SK-N-SH (cell line): ENCODE measurements at regions not wholly inside any gene's neighbourhood (a gene's known extent, or its start where the extent isn't known, plus 50 kb on each side); places are given as distances from the start of the nearest gene placed in this dataset.

Experiments used
- CTCF ChIA-PET: fragments of 300-600, 350-600 bp; formaldehyde crosslinking; extraction: SDS; loops from one replicate; lab custom pipeline; 2021; lab: Yijun Ruan, JAX
- POLR2A ChIA-PET: fragments of 350-600 bp; sonication (Branson Sonifier 250); formaldehyde crosslinking; extraction: SDS; loops from one replicate; lab custom pipeline; 2020; ENCODE audit warnings: antibody characterized with exemption, inconsistent platforms; lab: Yijun Ruan, JAX
- DNase-seq: peaks from one replicate; pipeline ENCODE4 v3.0.0; 2012
- H2AFZ ChIP-seq: fragments of 200-600 bp; sonication (generic); 2 replicates; pipeline ENCODE4 v1.8.1; 2016; ENCODE audit warnings: antibody characterized with exemption, mild to moderate bottlenecking, low read depth
- H3F3A ChIP-seq: fragments of 200-600 bp; sonication (generic); replicated peaks from 2 replicates; pipeline ENCODE3; 2016; ENCODE audit warnings: antibody characterized with exemption, mild to moderate bottlenecking; ENCODE audit not compliant: insufficient read depth
- H3K27ac ChIP-seq, 2 experiments: fragments of 200-500 bp in 1 of 2; fragments of 200-600 bp in 1 of 2; sonication (Bioruptor generic) in 1 of 2; sonication (generic), shearing (Covaris generic) in 1 of 2; 2 replicates each; pipeline versions ENCODE4 v1.5.1 to v1.6.1; 2014 to 2016; ENCODE audit warnings: low read depth in 2 of 2, inconsistent platforms in 1 of 2, low read length in 1 of 2, mild to moderate bottlenecking in 1 of 2, mixed read lengths in 1 of 2
- H3K27me3 ChIP-seq: fragments of 200-600 bp; sonication (generic), shearing (Covaris generic); 2 replicates; pipeline ENCODE4 v1.6.1; 2016; ENCODE audit warnings: mixed run types; ENCODE audit not compliant: insufficient read depth
- H3K36me3 ChIP-seq, 2 experiments: fragments of 200-500 bp in 1 of 2; fragments of 200-600 bp in 1 of 2; sonication (Bioruptor generic) in 1 of 2; sonication (generic) in 1 of 2; replicated peaks in 1 of 2; 2 replicates each; pipeline versions ENCODE3 to v1.5.1; 2014 to 2016; ENCODE audit warnings: low read length in 1 of 2, mild to moderate bottlenecking in 1 of 2; ENCODE audit not compliant: insufficient read depth in 2 of 2, control insufficient read depth in 1 of 2
- H3K4me1 ChIP-seq, 2 experiments: fragments of 200-500 bp in 1 of 2; fragments of 200-600 bp in 1 of 2; sonication (Bioruptor generic) in 1 of 2; sonication (generic), shearing (Covaris generic) in 1 of 2; 2 replicates each; pipeline versions ENCODE4 v1.5.1 to v1.6.1; 2014 to 2016; ENCODE audit warnings: low read depth in 1 of 2, low read length in 1 of 2, mixed run types in 1 of 2; ENCODE audit not compliant: insufficient read depth in 2 of 2, control insufficient read depth in 1 of 2
- H3K4me2 ChIP-seq: fragments of 200-600 bp; sonication (generic), shearing (Covaris generic); 2 replicates; pipeline ENCODE4 v1.6.1; 2017; ENCODE audit warnings: mixed run types
- H3K4me3 ChIP-seq, 2 experiments: fragments of 200-500 bp in 1 of 2; fragments of 200-600 bp in 1 of 2; sonication (Bioruptor generic) in 1 of 2; sonication (generic), shearing (Covaris generic) in 1 of 2; 2 replicates each; pipeline versions ENCODE4 v1.5.1 to v1.8.1; 2014 to 2016; ENCODE audit warnings: low read depth in 2 of 2, inconsistent platforms in 1 of 2, low read length in 1 of 2, mild to moderate bottlenecking in 1 of 2, mixed read lengths in 1 of 2, moderate library complexity in 1 of 2
- H3K79me2 ChIP-seq: fragments of 200-600 bp; sonication (generic); 2 replicates; pipeline ENCODE4 v1.8.1; 2017; ENCODE audit warnings: mild to moderate bottlenecking; ENCODE audit not compliant: insufficient read depth
- H3K9ac ChIP-seq: fragments of 200-600 bp; sonication (generic); 2 replicates; pipeline ENCODE4 v1.6.1; 2017; ENCODE audit warnings: mixed run types
- H3K9me2 ChIP-seq: fragments of 200-600 bp; sonication (generic); 2 replicates; pipeline ENCODE4 v1.6.1; 2017; ENCODE audit warnings: mixed run types
- H3K9me3 ChIP-seq: fragments of 200-600 bp; sonication (generic); 2 replicates; pipeline ENCODE4 v1.6.1; 2017; ENCODE audit warnings: mixed run types, mild to moderate bottlenecking, moderate library complexity
- H4K20me1 ChIP-seq: fragments of 200-600 bp; sonication (generic); 2 replicates; pipeline ENCODE4 v1.6.1; 2017; ENCODE audit warnings: mild to moderate bottlenecking, mixed run types; ENCODE audit not compliant: insufficient read depth
- FOXJ3 ChIP-seq: sonication (generic); formaldehyde crosslinking; IDR thresholded peaks from 2 replicates; pipeline ENCODE4 v1.5.1; 2020; ENCODE audit warnings: mild to moderate bottlenecking, missing genetic modification reagents
- FOXM1 ChIP-seq: IDR thresholded peaks from 2 replicates; pipeline ENCODE4 v1.4.0; 2012; ENCODE audit warnings: low read depth, mild to moderate bottlenecking
- GATA2 ChIP-seq: sonication (generic); formaldehyde crosslinking; IDR thresholded peaks from 2 replicates; pipeline ENCODE4 v1.5.0; 2020; ENCODE audit warnings: mild to moderate bottlenecking, missing genetic modification reagents
- JUND ChIP-seq: IDR thresholded peaks from 2 replicates; pipeline ENCODE4 v1.4.0; 2012
- POLR2AphosphoS5 ChIP-seq: IDR thresholded peaks from 2 replicates; pipeline ENCODE4 v1.6.1; 2012; ENCODE audit warnings: low read depth, low read length
- RCOR1 ChIP-seq: fragments of 150-350 bp; IDR thresholded peaks from 2 replicates; pipeline ENCODE4 v1.6.1; 2017; ENCODE audit warnings: antibody characterized with exemption, low read length
- RFX5 ChIP-seq: IDR thresholded peaks from 2 replicates; pipeline ENCODE4 v1.6.1; 2012; ENCODE audit warnings: mild to moderate bottlenecking, improper control_type of control experiment, low read length
- TAF1 ChIP-seq: IDR thresholded peaks from 2 replicates; pipeline ENCODE4 v1.6.1; 2012; ENCODE audit warnings: low read depth, mild to moderate bottlenecking, low read length, moderate library complexity, borderline replicate concordance
- YY1 ChIP-seq: IDR thresholded peaks from 2 replicates; pipeline ENCODE4 v1.4.0; 2012; ENCODE audit warnings: low read depth, mild to moderate bottlenecking
- WGBS: methylation state at CpG from one replicate; pipeline ENCODE4 v1.1.6; 2017; ENCODE audit warnings: low lambda C conversion rate; 5-methylcytosine and 5-hydroxymethylcytosine counted together
- TF ChIP-seq, protein P1 (sequence below): IDR thresholded peaks from 2 replicates; pipeline ENCODE4; 2012
- TF ChIP-seq, protein P2 (sequence below): IDR thresholded peaks from 2 replicates; pipeline ENCODE4 v1.4.0; 2012; ENCODE audit warnings: low read depth
- TF ChIP-seq, protein P3 (sequence below): IDR thresholded peaks from 2 replicates; pipeline ENCODE4 v1.4.0; 2012; ENCODE audit warnings: low read depth, borderline replicate concordance

DNA sequence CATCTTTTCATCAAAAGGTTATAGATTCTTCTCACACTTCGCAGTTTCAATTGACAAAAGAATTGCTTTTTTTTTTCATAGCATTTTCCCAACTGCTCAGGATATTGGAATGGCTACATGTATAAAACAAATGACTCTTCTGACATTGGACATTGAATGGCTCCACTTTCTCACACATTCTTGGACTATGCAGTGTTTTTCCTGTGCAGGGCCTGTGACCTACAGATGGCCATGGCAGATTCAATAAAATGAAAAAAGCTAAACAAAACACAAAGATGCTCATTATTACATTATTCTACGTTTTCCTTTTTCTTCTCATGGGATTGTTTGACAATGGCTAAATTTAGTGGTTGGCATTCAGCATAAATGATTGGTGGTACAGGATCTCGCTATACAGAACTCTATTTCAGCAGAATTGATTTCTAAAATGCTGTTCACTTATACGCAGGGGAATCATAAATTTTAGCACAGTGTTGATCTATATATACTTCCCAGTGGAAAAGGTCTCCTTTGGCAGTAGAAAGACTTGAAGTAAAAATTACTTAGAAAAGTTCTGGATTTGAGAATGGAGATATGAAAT lies 115.6 kb upstream of the ADAMTS5 start:
- no peaks in the 10 kb centered on the region for H3K36me3 ChIP-seq
- no peaks in the 10 kb centered on the region for H4K20me1 ChIP-seq
- DNase-seq, result no peak
- H3K9me2 ChIP-seq, result no peaks in the 10 kb centered on the region
- no peaks in the 10 kb centered on the region for H3K79me2 ChIP-seq
- no peaks in the 10 kb centered on the region for H3K4me1 ChIP-seq
- no peaks in the 10 kb centered on the region for H3F3A ChIP-seq
- CTCF ChIA-PET, result no interaction called here
- no peak overlapping the region for H3K9ac ChIP-seq
- WGBS, result 61% methylated on average over 4 of the region's 4 CpGs
- no peaks in the 10 kb centered on the region for H3K9me3 ChIP-seq
- no peak overlapping the region for H3K4me3 ChIP-seq
- no peak overlapping the region for H3K4me2 ChIP-seq
- no peaks in the 10 kb centered on the region for H3K27me3 ChIP-seq
- POLR2A ChIA-PET, result no interaction called here
- TF ChIP-seq, protein P1, sequence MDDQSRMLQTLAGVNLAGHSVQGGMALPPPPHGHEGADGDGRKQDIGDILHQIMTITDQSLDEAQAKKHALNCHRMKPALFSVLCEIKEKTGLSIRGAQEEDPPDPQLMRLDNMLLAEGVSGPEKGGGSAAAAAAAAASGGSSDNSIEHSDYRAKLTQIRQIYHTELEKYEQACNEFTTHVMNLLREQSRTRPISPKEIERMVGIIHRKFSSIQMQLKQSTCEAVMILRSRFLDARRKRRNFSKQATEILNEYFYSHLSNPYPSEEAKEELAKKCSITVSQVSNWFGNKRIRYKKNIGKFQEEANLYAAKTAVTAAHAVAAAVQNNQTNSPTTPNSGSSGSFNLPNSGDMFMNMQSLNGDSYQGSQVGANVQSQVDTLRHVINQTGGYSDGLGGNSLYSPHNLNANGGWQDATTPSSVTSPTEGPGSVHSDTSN, result no peak
- TF ChIP-seq FOXJ3, result no peak
- no peak for TF ChIP-seq YY1
- no peak for TF ChIP-seq POLR2AphosphoS5
- TF ChIP-seq RFX5, result no peak
- TF ChIP-seq, protein P2, sequence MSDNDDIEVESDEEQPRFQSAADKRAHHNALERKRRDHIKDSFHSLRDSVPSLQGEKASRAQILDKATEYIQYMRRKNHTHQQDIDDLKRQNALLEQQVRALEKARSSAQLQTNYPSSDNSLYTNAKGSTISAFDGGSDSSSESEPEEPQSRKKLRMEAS, result no peak
- no peak for TF ChIP-seq RCOR1
- no peak for TF ChIP-seq GATA2 (CRISPR knock-in tag)
- TF ChIP-seq JUND, result no peak
- TF ChIP-seq FOXM1, result no peak
- TF ChIP-seq, protein P3, sequence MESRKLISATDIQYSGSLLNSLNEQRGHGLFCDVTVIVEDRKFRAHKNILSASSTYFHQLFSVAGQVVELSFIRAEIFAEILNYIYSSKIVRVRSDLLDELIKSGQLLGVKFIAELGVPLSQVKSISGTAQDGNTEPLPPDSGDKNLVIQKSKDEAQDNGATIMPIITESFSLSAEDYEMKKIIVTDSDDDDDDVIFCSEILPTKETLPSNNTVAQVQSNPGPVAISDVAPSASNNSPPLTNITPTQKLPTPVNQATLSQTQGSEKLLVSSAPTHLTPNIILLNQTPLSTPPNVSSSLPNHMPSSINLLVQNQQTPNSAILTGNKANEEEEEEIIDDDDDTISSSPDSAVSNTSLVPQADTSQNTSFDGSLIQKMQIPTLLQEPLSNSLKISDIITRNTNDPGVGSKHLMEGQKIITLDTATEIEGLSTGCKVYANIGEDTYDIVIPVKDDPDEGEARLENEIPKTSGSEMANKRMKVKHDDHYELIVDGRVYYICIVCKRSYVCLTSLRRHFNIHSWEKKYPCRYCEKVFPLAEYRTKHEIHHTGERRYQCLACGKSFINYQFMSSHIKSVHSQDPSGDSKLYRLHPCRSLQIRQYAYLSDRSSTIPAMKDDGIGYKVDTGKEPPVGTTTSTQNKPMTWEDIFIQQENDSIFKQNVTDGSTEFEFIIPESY, result no peak
- no peak for TF ChIP-seq TAF1
- H2AFZ ChIP-seq, result no peak overlapping the region
- H3K27ac ChIP-seq, result no peak overlapping the region

DNA sequence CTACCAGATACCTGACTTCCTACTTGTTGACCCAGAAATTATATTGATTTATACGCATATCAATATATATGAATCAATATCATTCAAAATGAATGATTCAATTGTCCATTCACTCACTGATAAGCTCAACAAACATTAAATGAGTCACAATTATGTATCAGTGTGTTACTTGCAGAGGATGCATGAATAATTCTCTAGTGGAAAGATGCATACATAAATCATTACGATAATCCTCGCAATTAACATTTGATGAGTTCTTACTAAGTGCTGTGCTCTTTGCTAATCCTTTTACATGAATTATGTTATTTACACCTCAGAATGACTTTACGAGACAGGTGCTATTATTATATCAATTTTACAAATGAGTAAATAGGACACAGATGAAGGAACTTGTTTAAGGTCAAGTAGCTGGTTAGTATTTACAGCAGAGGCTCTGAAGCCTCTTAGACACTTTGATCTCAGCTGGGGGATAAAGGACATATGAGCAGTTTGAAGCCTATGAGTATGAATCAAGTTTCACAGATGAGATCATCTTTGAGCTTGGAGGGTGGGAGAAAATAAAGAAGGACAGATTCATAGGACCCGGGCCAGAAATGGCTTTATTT lies 112.8 kb upstream of the ADAMTS5 start:
- 85% methylated on average over 5 of the region's 5 CpGs for WGBS
- ChIA-PET POLR2A (no interaction called here), CTCF (no interaction called here)
- Histone ChIP-seq H3K36me3 (no peaks in the 10 kb centered on the region), H3K9me2 (no peaks in the 10 kb centered on the region), H2AFZ (no peak overlapping the region), H3K4me3 (no peak overlapping the region), H3F3A (no peaks in the 10 kb centered on the region), H3K4me1 (no peaks in the 10 kb centered on the region), H3K4me2 (no peak overlapping the region), H3K27ac (no peak overlapping the region), H3K9ac (no peak overlapping the region), H3K27me3 (no peaks in the 10 kb centered on the region), H4K20me1 (no peaks in the 10 kb centered on the region), H3K9me3 (no peaks in the 10 kb centered on the region), H3K79me2 (no peaks in the 10 kb centered on the region)
- DNase-seq, result no peak
- no peak for TF ChIP-seq FOXM1
